ENCODE measurements at regions not wholly inside any gene's neighbourhood (a gene's known extent, or its start where the extent isn't known, plus 50 kb on each side); places are given as distances from the start of the nearest gene placed in this dataset.

GRCh38 chr22:47435204-47435487, 672.7 kb downstream of the TBC1D22A start:
- H3K9me3 ChIP-seq (ENCODE audit: control insufficient read depth, insufficient read depth, low read depth, low read length), result no peaks in the 10 kb centered on the region
- ChIA-PET CTCF (interaction anchor here (0.6 kb wide), 1 partner anchor 68 kb away, joined by 3 read pairs; no protein-coding TSS in a partner anchor), POLR2A (no interaction called here)
- H3K27ac ChIP-seq (ENCODE audit: extremely low read depth, low read depth, low read length), result no peak overlapping the region
- no peak overlapping the region for H3K4me3 ChIP-seq (ENCODE audit: low read depth, low read length)
- H3K4me1 ChIP-seq (ENCODE audit: control insufficient read depth, insufficient read depth, low read length), result no peaks in the 10 kb centered on the region
- TF ChIP-seq ZNF692 (tag by site-specific recombination; IDR thresholded peaks at IDR 0.05) (no peak), ZNF596 (tag by site-specific recombination; IDR thresholded peaks at IDR 0.05) (no peak), SP7 (tag by site-specific recombination; IDR thresholded peaks at IDR 0.05) (no peak), ZNF776 (tag by site-specific recombination; IDR thresholded peaks at IDR 0.05; ENCODE audit: borderline replicate concordance) (no peak), ZNF621 (tag by site-specific recombination; IDR thresholded peaks at IDR 0.05) (no peak), ZNF416 (tag by site-specific recombination; IDR thresholded peaks at IDR 0.05) (no peak), ZNF280C (tag by site-specific recombination; IDR thresholded peaks at IDR 0.05) (no peak), ZNF830 (tag by site-specific recombination; IDR thresholded peaks at IDR 0.05; ENCODE audit: low read depth) (no peak), ZNF19 (tag by site-specific recombination; IDR thresholded peaks at IDR 0.05; ENCODE audit: low read depth) (no peak)
- no peaks in the 10 kb centered on the region for H3K36me3 ChIP-seq (ENCODE audit: control insufficient read depth in 2 of 2, insufficient read depth in 1 of 2, low read length in 2 of 2)

- Histone ChIP-seq H3K4me1 (ENCODE audit: control insufficient read depth, insufficient read depth, low read length) (no peaks in the 10 kb centered on the region), H3K36me3 (ENCODE audit: control insufficient read depth in 2 of 2, insufficient read depth in 1 of 2, low read length in 2 of 2) (no peaks in the 10 kb centered on the region), H3K27ac (ENCODE audit: extremely low read depth, low read depth, low read length) (no peak overlapping the region), H3K4me3 (ENCODE audit: low read depth, low read length) (no peak overlapping the region), H3K9me3 (ENCODE audit: control insufficient read depth, insufficient read depth, low read depth, low read length) (no peaks in the 10 kb centered on the region)
- no peak for TF ChIP-seq ZNF23 (tag by site-specific recombination; IDR thresholded peaks at IDR 0.05; ENCODE audit: borderline replicate concordance)
- no peak for TF ChIP-seq ZNF280D (tag by site-specific recombination; IDR thresholded peaks at IDR 0.05)
- no peak for TF ChIP-seq ZNF768 (tag by site-specific recombination; IDR thresholded peaks at IDR 0.05)
- no peak for TF ChIP-seq ZNF48 (tag by site-specific recombination; IDR thresholded peaks at IDR 0.05)
- TF ChIP-seq ZNF157 (tag by site-specific recombination; IDR thresholded peaks at IDR 0.05), result no peak
- no peak for TF ChIP-seq ELK4 (IDR thresholded peaks at IDR 0.05; ENCODE audit: borderline replicate concordance, low read depth, low read length)
- TF ChIP-seq ZNF707 (tag by site-specific recombination; IDR thresholded peaks at IDR 0.05), result no peak
- TF ChIP-seq ZNF837 (tag by site-specific recombination; IDR thresholded peaks at IDR 0.05), result no peak
- no peak for TF ChIP-seq FEZF1 (tag by site-specific recombination; IDR thresholded peaks at IDR 0.05)
- TF ChIP-seq ZNF223 (tag by site-specific recombination; IDR thresholded peaks at IDR 0.05), result no peak
- TF ChIP-seq ZSCAN5A (tag by site-specific recombination; IDR thresholded peaks at IDR 0.05), result no peak
- TF ChIP-seq GLI2 (tag by site-specific recombination; IDR thresholded peaks at IDR 0.05; ENCODE audit: borderline replicate concordance, low read depth), result no peak
- TF ChIP-seq ZNF133 (tag by site-specific recombination; IDR thresholded peaks at IDR 0.05), result no peak
- TF ChIP-seq ZNF2 (tag by site-specific recombination; IDR thresholded peaks at IDR 0.05), result no peak
- POLR2A ChIA-PET, result no interaction called here
- CTCF ChIA-PET, result interaction anchor here (0.6 kb wide), 1 partner anchor 68 kb away, joined by 3 read pairs; no protein-coding TSS in a partner anchor
These were observed 672.1 kb downstream of the TBC1D22A start for GRCh38 chr22:47434336-47435203.
